Activated CD4-positive, alpha-beta T cell treated with anti-CD3 and anti-CD28 coated beads, Interleukin-2, amount 50 U/mL, for 1 hour (primary cell): ENCODE measurements at regions not wholly inside any gene's neighbourhood (a gene's known extent, or its start where the extent isn't known, plus 50 kb on each side); places are given as distances from the start of the nearest gene placed in this dataset.

Experiments
- DNase-seq: peaks from one replicate; pipeline ENCODE4 v3.0.0-alpha.2; 2020

DNA sequence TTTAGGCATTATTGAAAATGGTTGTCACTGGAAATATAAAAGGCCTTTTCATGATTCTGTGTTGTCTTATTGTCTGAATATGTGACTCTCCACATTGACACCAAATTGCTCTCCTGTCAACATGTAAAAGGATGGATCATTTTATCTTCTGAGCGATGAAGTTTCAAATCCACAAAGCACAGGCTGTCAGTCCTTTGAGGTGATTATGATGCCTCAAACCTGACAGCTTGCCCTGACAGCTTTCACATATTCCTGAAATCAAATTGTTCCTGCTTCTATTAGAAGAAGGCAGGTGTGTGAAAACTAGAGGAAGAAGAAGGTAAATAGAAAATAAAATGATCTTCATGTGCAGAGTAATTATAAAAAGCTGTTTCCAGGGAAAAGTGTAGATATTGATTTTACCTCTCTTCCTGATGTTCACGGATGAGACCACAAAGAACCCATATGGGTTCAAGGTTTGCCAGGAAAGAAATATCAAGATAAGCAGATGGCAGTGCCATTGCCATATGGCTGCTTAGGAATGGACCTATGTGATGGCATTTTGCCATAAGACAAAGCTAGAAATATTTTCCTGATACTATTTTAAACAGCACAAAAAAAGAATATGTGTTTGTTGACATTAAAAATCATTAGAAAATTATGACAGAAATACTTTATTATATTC lies 1006.3 kb upstream of the AGA start:
- DNase-seq = no peak

DNA sequence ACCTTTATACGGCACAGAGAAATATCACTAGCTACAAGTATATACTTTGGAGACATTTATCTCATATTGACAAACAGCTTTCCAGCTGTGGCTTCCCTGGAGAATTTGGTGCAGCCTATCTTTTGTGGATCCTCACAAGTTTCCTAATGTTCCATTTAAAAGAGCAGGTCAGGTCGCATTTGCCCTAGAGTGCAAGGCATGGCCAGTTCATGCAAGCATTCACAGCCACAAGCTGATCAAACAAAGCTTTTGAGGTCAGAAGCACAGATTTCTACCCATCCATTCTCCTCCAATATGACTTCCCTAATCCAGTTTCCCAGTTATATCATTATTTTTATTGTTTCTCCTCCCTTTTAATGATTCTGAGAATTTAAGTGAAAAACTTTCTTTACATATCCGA lies 1008.4 kb upstream of the AGA start:
- DNase-seq = no peak

DNA sequence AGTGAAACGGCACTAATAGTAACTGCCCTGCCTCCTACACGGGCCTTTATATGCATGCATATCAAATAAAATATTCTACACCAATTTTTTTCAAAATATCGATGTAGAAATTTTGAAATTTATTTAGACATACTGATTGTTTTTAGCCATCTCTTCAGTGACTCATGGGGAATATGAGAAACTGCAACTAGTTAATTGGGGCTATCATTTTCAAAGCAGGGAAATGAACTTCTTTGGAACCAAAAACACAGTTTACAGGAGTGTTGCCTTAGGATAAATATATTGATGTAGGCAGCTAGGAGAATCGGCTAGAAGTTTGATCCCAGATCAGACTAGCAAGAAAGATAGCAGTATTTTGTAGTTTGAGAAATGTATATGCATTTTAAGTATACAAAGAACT lies 1010.8 kb upstream of the AGA start:
- DNase-seq = no peak

DNA sequence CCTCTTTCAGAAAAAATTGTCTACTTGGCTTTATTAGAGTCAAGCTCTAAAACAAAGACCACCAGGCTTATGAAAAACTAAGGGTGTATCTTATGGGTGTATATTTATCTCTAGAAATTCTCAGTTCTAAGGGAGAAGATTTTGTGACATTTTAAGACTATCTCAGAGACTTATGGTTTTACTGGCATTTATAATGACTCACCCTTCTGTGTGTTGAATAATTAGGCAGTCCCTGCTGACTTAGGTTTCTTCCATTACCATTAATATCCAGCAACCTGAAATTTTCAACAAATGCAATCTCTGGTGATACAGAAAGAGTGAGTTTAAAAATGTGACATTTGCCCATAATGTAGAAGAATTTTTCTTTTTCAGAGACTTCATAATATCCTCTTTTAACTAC lies 1015.0 kb upstream of the AGA start:
- no peak for DNase-seq

DNA sequence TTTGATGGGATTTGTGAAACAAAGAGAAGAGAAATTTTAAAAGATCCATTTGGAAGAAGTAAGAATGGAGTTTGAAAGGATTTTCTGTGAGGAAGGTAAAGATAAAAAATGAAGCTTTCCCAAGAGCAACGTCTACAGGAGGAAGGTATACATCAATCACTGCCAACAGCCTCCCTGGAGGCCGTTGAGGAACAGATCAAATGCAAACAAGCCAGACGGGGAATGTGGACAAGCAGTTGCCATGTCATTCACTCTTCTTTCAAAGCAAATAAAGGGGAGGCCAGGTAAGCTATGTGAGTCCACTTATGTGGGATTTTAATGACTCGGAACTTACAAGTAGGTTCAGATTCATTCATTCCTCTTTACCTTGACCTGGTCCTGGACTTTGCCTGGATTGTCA lies 1020.5 kb upstream of the AGA start:
- DNase-seq = no peak

DNA sequence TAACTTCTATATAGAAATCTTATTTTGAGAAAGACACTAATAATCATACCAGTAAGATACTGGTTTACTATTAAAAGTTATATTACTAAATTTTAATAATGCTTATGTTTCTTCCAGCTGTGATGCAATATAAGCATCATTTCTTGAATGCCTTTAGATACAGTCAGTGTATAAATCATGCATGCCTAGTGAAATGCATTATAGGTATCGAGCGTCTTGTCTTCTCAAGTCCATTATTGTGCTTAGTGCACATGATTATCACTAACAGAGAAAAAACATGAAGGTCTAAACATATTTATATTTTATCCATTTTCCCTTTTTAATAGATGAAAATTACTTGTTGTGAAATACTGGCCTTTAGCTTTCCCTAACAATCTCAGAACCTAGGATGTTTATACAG lies 1021.5 kb upstream of the AGA start:
- DNase-seq = no peak

DNA sequence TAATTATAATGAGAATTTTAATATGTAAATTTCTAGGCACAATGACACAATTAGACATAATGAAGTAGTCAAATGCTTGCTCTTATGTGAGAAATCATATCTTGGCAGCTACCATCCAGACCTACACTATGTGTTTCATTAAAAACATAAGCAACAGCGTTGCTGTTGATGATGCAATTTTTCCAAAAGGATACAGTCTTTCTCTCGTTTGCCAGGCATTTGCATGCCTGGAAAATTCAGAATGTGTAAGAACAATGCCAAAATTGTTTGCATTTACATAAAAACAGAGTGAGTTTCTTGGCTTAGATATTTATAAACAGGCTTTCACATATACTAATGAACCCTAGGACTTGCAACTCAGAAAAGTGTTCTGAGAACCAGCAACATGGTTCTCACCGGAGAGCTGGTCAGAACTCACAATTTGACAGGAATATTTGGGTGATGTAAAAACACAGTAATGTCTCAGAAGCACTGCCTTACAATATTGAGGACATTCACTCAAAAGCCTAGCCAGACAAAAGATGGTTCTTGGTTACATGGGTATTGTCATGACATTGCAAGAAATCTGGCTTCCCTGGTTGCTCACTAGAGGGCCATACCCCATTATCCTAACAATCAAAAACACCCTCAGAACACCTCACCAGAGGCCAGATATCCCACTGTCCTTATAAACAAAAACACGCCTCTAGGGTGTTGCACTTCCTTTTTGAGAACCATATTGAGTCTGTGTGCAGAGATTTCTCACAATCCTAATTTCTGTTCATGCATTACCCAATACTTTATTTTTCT lies 1029.0 kb upstream of the AGA start:
- no peak for DNase-seq

DNA sequence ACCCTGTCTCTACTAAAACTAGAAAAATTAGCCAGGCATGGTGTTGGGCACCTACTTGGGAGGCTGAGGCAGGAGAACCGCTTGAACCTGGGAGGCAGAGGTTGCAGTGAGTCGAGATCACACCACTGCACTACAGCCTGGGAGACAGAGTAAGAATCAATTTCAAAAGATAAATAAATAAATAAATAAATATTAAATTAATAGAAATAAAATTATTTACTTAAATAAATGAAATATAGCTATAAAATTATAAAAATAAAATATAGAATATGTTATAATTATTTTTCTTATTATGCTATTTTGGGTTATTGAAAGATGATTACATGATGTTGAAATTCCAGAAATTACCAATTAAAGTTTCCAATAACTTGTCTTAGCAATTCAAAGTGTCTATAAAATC lies 1029.8 kb upstream of the AGA start:
- DNase-seq = no peak

DNA sequence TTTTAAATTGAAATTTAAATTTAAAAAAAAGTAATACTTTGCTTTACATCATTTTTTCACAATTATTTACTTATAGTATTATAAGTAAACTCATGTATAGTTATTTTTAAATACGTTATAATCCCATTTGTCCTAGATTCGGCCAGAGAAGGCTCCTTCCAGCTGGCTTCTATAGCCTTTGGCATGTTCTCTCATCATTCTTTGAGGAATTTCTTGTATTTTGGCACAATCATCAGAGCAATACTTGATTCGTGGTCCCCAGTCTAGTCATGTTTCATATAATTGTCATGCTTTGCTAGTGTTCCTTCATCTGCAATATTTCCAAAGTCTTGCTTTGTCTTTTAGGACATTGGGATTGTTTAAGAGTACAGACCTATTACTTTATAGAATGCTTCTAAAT lies 1037.9 kb upstream of the AGA start:
- no peak for DNase-seq

DNA sequence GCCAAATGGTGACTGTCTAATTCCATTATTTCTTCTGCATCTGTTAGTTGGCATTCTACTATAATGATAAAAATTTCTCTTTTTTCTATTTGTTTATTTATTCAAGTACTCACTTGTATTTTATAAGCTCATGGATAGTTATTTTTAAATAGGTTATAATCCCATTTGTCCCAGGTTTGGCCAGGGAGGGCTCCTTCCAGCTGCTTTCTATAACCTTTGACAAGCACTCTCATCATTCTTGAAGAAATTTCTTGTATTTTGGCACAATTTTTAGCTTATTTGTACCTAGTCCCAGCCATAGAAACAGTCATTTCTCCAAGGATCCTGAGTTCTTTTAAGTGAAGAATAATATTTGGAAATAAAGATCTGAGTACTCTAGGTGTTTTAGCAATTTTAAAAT lies 1038.6 kb upstream of the AGA start:
- no peak for DNase-seq

DNA sequence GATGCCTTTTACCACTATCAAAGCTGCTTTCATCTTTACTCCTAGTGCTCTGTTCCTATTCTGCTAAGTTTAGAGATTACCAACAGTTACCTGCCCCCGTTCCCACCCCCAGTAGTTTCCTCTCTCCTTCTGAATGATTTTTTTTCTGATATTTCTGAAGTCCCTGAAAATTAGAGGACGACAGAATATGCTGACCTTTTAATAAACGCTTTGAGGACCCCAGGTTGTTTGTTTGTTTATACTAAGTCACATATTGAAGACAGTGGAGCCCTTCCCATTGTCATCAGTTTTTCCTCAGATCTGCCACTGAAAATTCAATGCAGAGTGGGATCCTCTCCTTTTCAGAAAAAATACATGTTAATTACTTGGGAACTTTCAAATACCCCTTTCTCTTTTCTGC lies 1039.3 kb upstream of the AGA start:
- no peak for DNase-seq

DNA sequence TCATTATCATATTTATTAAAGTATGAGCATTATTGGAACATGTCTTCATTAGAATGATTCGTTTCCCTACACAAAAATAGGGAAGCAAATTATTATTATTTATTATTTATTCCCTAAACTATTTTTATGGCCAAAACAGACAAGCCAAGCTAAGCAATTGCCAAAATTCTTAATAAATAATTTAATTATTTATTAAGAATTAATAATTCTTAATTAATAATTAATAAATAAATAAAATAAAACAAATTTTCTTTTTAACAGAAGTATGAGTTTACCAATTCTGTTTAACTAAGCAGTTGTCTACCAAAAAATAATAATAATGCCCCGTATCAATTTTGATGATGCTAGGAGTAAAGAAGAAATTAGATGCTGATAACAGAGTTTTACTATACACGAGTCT lies 1080.8 kb upstream of the AGA start:
- no peak for DNase-seq

DNA sequence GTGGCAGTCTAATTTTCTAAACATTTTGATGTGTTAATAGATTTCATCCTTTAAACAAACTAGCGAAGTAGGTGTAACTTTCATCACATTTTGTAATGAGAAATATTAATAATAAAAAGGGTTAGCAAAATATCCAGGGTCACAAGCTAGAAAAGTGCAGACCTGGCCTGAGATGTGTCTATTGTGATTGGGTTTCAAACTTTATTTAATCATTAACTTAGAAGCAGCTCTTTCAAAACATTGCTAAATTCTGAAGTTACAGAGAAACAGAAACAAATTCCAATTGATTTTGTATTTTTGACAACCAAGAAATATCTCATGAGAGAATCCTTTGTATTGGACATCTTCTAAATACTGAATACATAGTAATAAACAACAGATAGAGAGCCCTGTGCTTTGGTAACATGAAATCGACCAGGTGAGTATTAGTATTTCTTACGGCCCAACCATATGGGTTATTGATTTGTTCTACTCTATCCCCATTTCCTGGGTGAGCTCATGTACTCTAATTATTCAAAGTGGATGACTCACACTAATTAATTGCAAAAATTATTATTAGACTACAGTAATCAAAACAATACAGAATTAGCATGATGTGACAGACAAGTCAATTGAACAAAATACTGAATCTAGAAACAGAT lies 1093.8 kb upstream of the AGA start:
- no peak for DNase-seq

DNA sequence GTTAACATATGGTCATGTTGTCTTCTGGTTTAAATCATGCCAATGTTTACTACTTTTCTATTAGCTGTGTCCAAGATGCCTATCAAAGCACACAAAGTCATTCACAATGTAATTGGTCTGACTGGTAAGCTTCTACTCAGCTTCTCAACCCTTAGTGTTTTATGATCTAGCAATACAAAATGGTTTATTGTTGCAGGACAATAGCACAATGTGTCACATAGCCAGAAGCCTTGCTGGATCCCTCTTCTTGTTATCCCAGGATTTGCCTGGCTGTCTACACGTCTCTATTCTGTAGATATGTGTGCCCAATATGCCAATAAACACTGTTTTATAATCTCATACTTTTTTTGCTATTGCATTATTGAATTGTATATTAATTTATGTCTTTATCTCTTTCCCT lies 1111.0 kb upstream of the AGA start:
- no peak for DNase-seq

DNA sequence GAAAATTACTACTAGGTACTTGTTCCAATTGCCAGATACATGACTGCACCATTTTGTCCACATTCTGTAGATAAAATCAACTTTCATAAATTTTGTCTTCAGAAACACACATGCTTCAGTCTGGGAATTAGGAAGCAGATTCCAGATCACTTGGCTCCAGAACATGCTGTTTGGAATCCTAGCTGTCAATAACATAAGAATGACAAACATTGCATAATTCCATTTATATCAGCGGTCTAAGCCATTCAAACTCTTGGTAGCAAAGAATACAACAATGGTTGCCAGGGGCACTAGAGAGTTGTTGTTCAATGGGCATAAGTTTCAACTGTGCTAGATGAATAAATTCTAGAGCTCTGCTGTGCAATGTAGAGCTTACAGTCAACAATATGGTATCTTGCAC lies 1112.1 kb upstream of the AGA start:
- DNase-seq = no peak

DNA sequence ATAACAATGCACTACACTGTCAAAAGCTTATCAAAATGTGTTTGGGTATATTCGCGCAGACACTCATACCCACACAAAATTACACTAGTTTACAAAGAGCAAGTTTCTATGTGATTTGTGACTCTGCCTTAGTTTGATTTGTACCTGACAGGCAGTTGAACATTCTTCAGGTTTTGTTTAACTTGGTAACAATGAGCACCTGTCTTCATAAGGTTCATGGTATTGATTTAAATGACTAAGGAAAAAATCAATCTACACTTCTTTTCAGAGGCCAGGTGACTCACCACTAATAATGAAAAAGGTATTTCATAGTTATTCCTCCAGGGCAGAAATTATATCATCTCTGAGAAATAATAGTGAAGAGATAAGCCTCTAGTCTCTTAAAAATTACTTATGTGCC lies 1114.6 kb upstream of the AGA start:
- no peak for DNase-seq

DNA sequence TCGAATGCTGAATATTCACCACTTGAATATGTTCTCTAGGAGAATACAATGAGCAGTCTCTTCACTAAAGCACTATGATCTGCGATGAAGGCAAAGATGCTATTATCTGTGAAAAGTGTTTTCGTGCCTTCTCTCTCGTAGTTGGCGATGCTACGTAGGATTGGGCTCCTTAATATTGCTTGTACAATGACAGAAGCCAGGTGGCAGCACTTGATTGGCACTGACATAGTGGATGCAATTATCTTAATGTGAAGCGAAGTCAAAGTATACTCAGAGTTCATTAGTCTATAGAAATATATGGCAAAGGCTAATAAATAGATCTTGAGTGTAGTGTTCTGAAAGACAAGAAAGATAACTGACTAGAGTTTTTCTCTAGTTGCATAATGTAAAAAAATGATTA lies 1135.7 kb upstream of the AGA start:
- DNase-seq = no peak

DNA sequence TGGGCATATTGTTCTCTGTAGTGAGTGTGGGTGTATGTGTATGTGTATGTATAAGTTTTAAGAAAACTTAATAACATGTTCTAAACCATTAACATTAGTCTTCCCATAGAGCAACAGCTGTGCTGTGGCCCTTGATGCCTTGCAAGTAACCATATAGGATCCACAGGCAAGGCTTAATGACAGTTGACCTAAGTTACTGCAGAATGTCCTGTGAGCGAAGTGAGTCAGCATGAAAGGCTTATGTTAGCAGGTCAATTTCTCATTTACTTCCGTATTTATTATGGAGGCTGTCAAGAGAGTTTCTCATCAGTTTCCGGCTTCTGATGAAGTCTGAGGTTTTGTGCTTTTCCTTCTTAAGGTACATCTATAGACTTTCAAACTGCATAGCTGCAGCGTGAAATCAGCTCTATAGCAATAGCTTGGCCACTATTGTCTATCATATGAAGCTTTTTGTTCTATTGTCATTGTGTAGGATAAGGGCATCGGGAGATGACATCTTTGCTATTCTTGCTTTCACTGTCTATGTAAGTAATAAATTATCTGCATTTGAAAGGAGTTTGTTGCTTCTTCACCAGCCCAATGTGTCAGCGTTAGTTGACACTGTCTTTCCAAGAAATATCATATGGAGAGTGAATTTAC lies 1153.4 kb upstream of the AGA start:
- DNase-seq = no peak

DNA sequence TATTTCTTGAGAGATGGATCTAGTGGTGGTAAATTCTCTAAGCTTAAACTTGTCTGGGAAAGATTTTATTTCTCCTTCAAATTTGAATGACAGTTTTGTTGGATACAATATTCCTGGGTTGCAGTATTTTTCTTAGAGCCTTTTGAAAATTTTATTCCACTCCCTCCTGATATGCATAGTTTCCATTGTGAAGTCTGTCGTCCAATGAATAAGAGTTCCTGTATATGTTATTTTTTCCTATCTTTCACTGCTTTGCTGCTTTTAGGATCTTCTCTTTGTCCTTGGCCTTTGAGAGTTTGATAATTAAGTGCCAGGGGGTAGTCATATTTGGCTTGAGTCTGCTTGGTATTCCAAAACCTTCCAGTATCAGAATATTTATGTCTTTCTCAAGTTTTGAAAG lies 1156.4 kb upstream of the AGA start:
- no peak for DNase-seq

DNA sequence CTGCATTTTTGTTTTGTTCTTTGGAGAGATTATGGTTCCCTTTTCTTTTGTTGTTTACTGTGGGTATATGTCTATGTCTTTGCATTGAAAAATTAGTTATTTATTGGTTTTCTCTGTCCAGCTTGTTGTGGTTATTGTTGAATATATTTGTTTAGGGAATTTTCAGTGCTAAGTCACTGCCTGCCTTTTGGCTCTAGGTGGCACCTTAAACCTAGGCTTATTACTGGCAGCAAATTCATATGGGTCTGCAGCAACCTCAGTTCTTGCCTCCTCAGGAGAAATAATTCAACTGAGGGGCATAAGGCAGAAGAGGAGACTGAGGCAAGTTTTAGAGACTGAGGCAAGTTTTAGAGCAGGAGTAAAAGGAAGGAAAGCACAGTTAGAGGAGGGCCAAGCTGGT lies 1157.3 kb upstream of the AGA start:
- DNase-seq = no peak

DNA sequence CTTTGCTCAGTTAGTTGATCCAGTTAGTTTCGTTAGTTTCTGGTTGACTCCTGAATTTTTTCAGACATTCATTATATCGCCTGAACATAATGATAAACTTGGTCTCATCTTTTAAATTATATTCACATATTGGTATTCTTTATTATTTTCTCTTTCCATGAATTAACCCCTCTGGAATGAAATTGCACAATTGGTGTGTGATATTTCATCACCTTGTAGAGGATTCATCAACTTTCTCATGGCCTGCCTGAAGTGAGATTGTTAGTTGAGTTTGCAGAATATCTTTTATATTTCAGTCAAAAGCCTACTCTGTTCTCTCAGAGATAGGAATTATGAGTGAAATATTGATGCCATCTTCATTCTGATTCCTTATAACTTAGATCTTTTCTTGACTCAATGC lies 1160.6 kb upstream of the AGA start:
- no peak for DNase-seq

DNA sequence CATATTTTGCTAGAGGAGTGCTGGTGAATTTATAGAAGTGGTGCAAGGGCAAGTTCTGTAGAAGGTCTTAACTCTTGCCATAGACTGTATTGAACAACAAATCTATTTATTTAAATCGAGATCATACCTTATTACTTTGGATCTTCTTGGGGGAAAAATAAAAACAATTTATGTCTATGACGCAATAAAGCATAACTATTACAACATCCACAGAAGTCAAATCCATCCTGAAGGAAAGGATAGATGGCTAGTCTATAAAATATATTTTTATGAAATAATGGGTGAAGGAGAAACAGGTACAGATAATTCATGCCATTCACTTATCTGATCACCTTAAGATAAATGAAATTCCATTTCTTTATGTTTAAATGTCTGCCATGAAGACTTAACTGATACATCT lies 1168.8 kb upstream of the AGA start:
- no peak for DNase-seq

DNA sequence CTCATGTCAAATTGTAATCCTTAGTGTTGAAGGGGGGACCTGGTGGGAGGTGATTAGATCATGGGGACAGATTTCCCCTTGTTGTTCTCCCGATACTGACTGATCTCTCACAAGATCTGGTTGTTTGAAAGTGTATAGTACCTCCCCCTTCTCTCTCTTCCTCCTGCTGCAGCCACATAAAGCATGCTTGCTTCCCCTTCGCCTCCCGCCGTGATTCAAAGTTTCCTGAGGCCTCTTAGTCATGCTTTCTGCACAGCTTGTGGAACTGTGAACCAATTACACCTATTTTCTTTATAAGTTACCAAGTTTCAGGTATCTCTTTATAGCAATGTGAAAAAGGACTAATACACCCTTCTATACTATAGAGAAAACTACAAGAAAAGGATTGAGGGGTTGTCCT lies 1170.5 kb upstream of the AGA start:
- no peak for DNase-seq

DNA sequence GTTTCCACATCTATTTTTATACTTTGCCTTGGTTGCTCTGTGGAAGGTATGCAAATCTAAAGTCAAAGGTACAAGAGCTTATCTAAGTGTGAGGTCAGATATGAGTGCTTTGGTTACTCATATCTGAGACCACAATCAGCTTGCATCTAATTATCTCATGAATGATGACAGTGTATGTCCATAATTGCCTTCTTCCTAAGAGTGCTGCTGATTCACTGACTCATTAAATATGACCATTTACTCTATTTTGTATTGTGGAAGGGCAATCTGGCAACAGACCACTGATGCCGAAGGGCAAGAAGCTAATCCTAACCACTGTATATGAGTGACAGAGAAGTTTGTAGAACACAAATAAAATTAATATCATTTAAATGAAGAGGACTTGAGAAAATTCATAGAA lies 1190.2 kb upstream of the AGA start:
- DNase-seq = no peak
